Type B pancreatic cell (in vitro differentiated cells): ENCODE measurements at regions not wholly inside any gene's neighbourhood (a gene's known extent, or its start where the extent isn't known, plus 50 kb on each side); places are given as distances from the start of the nearest gene placed in this dataset.
"Not testable (repeated sequence)": the region's sequence is repeated elsewhere in the genome, so short reads cannot be mapped to it uniquely, and the experiment has no call there.

Source experiments
- DNase-seq: peaks from one replicate; pipeline ENCODE4 v3.0.0; 2021; ENCODE audit warnings: mixed read lengths; ENCODE audit not compliant: unreplicated experiment; ENCODE audit errors: extremely low spot score
- H3K27ac Mint-ChIP-seq: 2 replicates; pipeline ENCODE4 v1.8.0; 2021; ENCODE audit warnings: mild to moderate bottlenecking, mixed read lengths
- H3K27me3 Mint-ChIP-seq: 2 replicates; pipeline ENCODE4 v1.8.0; 2021; ENCODE audit warnings: mixed read lengths
- H3K36me3 Mint-ChIP-seq: 2 replicates; pipeline ENCODE4 v1.8.0; 2021; ENCODE audit warnings: mixed read lengths
- H3K4me1 Mint-ChIP-seq: one replicate; pipeline ENCODE4 v1.8.0; 2021; ENCODE audit warnings: mixed read lengths; ENCODE audit not compliant: unreplicated experiment
- H3K4me3 Mint-ChIP-seq: 2 replicates; pipeline ENCODE4 v1.8.0; 2021; ENCODE audit warnings: mild to moderate bottlenecking, mixed read lengths
- H3K9me3 Mint-ChIP-seq: 2 replicates; pipeline ENCODE4 v1.8.0; 2021; ENCODE audit warnings: mixed read lengths
- CTCF ChIP-seq: fragments of 200-600 bp; sonication (generic); conservative IDR thresholded peaks from 2 replicates; pipeline ENCODE4 v1.5.0; 2021; ENCODE audit warnings: antibody characterized with exemption, mild to moderate bottlenecking

DNA sequence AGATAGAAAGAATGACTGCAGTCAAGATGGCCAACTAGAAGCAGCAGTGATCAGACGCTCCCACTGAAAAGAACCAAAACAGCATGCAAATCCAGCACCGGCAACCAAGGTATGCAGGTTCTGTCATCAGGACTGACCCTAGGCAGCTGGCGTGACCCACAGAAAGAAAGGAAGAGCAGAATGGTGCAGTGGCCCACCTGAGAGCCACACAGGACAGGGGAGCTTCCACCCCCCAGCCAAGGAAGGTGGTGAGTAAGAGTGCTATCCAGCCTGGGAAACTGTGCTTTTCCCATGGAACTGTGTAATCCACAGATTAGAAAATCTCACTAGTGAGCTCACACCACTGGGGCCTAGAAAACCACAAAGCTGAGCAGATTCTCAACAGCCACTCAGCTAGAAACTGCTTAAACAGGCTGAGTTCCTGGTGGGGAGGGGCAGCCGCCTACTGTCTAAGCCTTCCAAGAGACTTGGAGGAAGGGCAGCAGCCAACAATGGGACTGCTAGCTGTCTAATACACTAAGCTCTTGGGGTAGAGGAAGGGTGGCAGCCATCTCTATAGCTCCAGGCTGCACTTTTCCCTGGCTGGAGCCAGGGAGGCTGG is 127.9 kb downstream of the EVA1A start:
- H3K4me1 Mint-ChIP-seq: peaks cover 23% of the 10 kb centered on the region
- no peak overlapping the region for H3K27ac Mint-ChIP-seq
- no peaks in the 10 kb centered on the region for H3K9me3 Mint-ChIP-seq
- no peak for TF ChIP-seq CTCF
- H3K27me3 Mint-ChIP-seq: no peaks in the 10 kb centered on the region
- no peak for DNase-seq
- no peaks in the 10 kb centered on the region for H3K36me3 Mint-ChIP-seq
- no peak overlapping the region for H3K4me3 Mint-ChIP-seq

DNA sequence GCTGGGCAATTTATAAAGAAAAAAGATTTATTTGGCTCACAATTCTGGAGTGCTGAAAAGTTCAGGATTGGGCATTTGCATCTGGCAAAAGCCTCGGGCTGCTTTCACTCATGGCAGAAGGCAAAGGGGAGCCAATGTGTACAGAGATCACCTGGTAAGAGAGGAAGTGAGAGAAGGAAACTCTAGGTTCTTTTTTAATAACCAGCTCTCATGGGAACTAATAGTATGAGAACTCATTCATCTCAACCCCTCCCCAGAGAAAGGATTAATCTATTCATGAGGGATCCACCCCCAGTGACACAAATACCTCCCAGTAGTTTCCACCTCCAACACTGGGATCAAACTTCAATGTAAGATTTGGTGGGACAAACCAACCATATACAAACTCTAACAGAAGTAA is 129.0 kb downstream of the EVA1A start:
- Mint-ChIP-seq H3K27me3 (no peaks in the 10 kb centered on the region), H3K4me3 (no peak overlapping the region), H3K27ac (no peak overlapping the region), H3K36me3 (no peaks in the 10 kb centered on the region), H3K4me1 (peaks cover 24% of the 10 kb centered on the region), H3K9me3 (no peaks in the 10 kb centered on the region)
- DNase-seq: no peak
- no peak for TF ChIP-seq CTCF

DNA sequence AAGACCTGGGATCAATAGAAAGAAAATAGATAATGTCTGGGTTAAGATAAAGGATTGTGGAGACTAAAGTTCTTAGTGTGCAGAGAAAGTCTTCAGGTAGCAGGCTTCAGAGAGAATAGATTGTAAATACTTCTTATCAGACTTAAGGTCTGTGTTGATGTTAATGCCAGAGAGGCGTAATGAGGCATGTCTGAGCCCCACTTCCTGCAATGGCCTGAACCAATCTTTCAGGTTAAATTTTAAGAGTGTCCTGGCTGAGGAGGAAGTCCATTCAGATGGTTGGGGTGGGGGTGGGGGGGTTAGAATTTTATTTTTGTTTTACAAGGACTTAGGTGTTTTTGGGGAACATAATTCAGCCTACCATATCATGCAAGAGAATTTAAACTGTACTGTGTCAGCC is 129.5 kb downstream of the EVA1A start:
- peaks cover 24% of the 10 kb centered on the region for H3K4me1 Mint-ChIP-seq
- H3K9me3 Mint-ChIP-seq: no peaks in the 10 kb centered on the region
- no peak overlapping the region for H3K27ac Mint-ChIP-seq
- H3K36me3 Mint-ChIP-seq: no peaks in the 10 kb centered on the region
- no peak overlapping the region for H3K4me3 Mint-ChIP-seq
- no peaks in the 10 kb centered on the region for H3K27me3 Mint-ChIP-seq
- no peak for DNase-seq
- no peak for TF ChIP-seq CTCF

DNA sequence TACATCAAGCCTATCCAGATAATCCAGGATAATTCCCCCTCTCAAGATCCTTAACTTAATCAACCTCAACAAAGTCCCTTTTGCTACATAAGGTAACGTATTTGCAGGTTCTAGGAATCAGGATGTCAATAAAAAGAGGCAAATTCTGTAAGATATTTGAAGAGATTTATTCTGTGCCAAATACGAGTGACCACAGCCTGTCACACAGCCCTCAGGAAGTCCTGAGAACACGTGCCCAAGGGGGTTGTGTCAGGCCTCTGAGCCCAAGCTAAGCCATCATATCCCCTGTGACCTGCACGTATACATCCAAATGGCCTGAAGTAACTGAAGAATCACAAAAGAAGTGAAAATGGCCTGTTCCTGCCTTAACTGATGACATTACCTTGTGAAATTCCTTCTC is 130.3 kb downstream of the EVA1A start:
- not testable (repeated sequence) for H3K27ac Mint-ChIP-seq, H3K27me3 Mint-ChIP-seq, H3K4me3 Mint-ChIP-seq, H3K9me3 Mint-ChIP-seq, H3K36me3 Mint-ChIP-seq, DNase-seq
- H3K4me1 Mint-ChIP-seq: peaks cover 24% of the 10 kb centered on the region

DNA sequence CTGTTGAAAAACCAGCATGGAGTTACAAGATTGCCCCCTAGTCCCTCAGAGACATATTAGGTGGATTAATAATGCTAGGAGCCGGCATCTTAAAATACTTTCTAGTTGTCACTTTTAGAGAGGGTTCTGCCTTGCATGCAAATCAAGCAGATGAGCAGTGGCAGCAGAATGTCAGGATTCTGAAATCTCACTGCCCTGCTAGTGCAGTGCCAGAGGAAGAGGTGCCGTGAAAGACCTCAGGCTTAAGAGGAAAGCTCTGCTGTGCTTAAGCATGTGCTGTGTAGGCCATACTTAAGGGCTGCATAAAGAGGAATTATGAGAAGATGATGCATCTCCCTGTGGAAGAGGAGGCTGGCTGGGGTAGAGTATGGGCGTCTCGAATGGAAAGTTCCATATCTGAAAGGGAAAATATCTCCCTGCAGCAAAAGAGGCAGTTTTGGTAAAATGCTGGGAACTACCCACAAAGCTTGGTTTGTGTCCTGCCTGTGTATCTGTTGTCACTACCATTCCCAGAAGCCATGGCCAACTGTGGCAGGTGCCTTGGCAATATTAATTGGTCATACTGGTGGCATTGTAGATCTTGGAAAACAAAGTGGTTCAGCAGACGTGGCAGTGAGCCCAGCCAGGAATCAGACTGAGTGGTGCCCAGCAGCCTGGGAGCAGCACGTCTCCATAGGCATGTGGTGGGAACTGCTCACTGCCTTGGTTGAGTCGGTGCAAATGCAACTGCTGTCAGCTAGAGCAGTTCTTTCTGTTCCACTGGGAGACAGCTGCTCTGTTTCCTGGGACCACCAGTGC is 131.9 kb downstream of the EVA1A start:
- TF ChIP-seq CTCF: no peak
- Mint-ChIP-seq H3K27me3 (no peaks in the 10 kb centered on the region), H3K4me3 (no peak overlapping the region), H3K36me3 (no peaks in the 10 kb centered on the region), H3K9me3 (no peaks in the 10 kb centered on the region), H3K4me1 (peaks cover 24% of the 10 kb centered on the region), H3K27ac (no peak overlapping the region)
- DNase-seq: no peak

DNA sequence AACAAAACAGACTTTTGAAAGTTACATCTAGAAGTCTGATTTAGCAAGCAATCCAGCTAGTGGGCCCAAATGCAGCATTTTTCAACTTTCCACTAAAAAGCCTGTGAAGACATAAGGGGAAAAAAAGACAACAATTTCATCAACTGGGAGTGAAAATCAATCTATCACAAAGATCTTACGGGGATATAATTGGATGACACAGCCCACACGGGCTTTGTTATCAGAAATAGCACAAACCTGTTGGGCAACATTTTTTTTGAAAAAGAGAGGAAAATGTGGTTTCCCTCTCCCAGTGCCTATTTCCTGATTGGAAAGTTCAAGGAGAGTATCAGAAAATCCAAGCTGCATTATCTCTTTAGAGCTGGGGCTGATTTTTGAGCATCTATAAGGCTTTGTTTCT is 132.7 kb downstream of the EVA1A start:
- Mint-ChIP-seq H3K9me3 (no peaks in the 10 kb centered on the region), H3K36me3 (no peaks in the 10 kb centered on the region), H3K4me1 (peaks cover 24% of the 10 kb centered on the region), H3K27me3 (no peaks in the 10 kb centered on the region), H3K4me3 (no peak overlapping the region), H3K27ac (no peak overlapping the region)
- DNase-seq: no peak
- no peak for TF ChIP-seq CTCF
